ENCODE measurements at regions not wholly inside any gene's neighbourhood (a gene's known extent, or its start where the extent isn't known, plus 50 kb on each side); places are given as distances from the start of the nearest gene placed in this dataset.
A peak's percentile ranks its signal among the peaks of the same experiment; 100 is the strongest.

DNA sequence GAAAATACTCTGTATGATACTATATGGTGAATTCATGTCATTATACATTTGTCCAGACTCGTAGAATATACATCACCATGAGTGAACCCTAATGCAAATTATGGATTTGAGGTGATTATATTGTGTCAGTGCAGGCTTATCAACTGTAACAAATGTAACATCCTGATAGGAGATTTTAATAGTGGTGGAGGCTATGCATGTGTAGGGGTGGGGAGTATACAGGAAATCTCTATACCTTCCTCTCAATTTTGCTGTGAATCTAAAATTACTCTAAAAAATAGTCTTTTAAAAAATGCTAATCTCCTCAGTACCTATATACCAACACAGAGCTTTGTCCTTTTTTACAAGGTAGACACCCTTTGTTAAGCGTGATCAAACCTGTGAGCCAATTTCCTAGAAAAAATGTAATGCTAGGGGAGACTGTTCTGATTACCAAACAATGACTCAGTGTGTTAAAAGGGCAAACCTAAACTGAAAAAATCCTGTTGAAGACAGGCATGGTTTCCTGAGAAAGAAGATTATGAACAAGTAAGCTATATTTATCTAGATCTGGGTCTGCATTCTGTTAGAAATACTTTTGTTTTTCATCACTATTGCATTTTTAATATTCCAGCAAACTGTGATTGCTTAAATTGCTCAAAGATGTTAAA lies 170.9 kb downstream of the DUSP6 start:
- no peak for DNase-seq

DNA sequence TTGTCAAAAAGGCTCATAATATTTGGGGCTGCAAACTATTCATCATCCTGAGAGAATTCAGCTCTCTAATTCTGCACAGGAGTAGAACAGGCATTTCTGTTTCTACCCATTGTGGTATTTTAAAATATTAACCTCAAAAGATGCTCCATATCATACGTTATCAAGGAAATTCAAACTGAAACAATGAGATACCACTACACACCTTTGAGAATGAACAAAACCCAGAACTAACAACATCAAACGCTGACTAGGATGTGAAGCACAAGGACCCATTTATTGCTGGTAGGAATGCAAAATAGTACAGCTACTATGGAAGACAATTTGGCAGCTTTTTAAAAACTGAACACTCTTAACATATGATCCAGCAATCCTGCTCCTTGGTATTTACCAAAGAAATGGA lies 171.8 kb downstream of the DUSP6 start:
- DNase-seq = no peak

DNA sequence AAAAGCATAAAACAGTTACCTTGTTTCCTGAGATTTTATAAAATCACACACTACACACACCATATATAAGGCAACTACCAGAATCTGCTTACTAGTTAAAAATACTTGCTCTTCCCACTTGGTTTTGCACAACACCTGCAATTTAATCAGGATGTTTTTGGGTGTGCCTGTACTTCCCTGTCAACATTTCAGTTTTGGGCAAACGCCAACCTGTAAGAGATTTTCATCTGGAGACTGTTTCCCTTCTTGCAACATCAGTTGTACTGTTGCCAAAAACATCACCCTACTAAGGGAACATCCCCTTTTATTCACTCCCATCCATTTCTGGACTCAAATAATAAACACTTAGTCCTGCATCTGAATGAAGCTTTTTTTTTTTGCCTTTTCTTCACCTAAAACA lies 172.3 kb downstream of the DUSP6 start:
- no peak for DNase-seq

- DNase-seq = no peak
Measured at GRCh38 chr12:89179245-89179644, 173.1 kb downstream of the DUSP6 start.

DNA sequence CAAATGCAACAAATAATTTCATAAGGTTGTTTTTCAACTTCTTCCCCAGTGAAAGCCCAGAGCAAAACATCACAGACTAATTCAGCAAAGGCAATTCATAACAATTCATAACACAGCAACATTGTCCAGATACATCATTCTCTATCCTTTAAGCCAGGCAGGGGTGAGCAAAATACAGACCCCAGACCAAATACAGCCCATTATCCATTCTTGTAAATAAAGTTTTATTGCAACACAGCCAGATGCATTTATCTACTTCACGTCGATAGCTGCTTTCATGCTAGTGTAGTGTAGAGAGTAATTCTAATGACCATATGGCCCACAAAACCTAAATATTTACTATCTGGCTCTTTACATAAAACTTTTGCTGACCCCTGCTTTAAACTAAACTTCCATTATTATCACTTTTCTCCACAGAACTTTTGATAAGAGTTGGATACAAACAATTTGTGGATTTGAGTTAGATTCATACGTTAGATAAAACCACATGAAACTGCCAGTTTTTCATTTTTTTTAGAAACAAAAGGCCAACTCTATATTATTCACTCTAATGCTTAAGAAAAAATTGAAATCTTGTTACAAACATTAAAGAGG lies 174.4 kb downstream of the DUSP6 start:
- no peak for DNase-seq

GRCh38 chr12:89176676-89177075 lies 175.6 kb downstream of the DUSP6 start:
- no peak for DNase-seq

- no peak for DNase-seq
Measured at GRCh38 chr12:89173678-89174077, 178.6 kb downstream of the DUSP6 start.

DNA sequence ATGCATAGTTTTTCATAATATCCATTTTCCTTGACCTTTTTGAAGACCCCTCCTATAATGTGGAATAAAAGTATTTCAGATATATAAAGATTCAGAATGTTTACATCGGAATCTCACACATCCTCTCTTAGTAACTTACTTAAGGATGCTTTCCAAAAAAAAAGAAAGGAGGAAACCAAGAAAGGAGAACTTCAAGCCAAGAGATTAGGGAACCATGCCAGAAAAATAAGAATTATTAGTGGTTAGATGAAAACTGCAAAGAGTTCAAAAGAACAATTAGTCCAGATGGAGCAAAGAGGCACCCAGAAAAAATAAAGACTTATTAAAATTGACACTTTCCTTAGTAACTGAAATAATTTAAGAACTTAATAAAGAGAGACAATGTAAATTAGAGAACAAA lies 179.2 kb downstream of the DUSP6 start:
- DNase-seq = no peak

DNA sequence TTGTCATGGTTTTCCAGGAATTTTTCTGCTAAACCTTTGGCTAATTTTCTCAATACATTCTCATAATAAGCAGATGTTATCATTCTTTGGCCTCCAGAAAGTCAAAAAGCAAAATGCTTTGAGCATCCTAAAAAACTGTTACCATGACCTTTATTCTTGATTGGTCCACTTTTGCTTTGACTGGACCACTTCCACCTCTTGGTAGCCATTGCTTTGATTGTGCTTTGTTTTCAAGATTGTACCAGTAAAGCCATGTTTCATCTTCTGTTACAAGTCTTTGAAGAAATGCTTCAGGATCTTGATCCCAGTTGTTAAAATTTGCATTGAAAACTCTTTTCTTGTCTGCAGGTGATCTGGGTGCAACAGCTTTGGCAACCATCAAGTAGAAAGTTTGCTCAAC lies 180.1 kb downstream of the DUSP6 start:
- no peak for DNase-seq

DNA sequence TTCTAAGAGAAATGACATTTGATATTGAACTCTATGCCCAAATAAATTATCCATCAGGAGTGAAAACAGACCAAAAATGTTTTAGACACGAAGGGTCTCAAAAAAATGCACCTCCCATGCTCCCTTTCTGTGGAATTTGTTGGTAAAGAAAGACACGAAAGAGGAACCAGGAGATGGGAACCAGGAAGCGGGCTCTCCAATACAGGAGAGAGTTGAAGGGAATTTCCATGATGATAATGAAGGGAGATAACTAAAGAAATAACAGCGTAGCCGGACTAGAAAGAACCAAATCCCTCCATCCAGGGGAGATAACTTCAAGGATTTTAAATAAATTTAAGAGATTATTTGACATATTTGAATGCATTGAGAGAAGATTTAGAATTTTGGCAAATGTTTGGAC lies 183.0 kb downstream of the DUSP6 start:
- DNase-seq = no peak

DNA sequence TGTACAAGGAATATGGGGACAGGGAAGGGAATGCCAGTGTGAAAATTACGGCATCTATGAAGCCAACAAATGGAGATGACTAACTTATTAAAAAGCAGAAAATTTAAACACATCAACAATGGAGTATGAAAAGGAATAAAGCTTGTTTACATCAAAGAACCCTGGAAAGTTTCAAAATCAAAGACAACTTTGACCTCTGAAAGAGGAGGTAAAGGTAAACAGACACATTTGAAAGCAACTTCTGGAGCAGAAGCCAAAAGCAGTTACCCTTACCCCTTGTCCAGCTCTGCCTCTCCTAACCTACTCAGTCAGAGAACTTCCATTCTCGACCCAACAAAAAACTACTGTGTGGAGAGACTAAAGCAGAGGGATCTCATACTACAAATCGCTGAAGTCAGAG lies 184.3 kb downstream of the DUSP6 start:
- DNase-seq = no peak

DNA sequence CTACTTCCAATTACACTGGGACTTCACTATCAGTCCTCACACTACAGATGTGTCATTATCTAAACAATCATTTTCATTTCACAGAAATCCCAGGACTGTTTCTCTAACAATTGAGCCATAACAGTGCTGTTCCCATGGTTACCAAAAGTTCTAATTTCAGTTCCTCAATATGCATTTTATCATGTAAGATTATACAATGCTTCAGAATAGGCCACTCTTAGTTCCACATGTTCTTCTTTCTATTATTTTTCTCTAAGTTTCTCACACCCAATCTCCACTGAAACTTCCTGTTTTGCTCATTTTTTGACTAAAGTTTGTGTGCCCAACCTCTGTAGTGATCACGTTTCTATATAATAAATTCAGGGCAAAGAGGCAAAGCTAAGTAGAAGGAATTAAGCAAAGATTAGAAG lies 185.8 kb downstream of the DUSP6 start:
- DNase-seq = peak; percentile 43

- DNase-seq = no peak
Measured at GRCh38 chr12:89166121-89166520, 186.2 kb downstream of the DUSP6 start.

DNA sequence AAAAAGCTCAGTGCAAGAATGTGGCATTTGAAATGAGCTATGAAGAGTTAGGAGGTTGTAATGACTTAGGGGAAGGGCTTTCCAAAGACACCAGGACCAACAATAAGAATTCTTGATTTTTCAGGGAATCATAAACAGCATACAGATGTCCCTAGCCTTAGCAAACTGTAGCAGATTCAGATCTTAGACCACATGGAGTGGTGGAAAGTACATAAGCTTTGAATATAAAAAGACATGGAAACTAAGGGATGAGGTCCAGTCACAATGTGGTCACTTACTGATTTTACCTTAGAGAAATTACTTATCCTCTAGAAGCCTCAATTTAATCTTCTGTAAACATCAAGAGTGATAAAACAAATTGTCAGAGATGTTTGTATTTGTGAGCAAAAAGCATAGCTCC lies 186.6 kb downstream of the DUSP6 start:
- DNase-seq = no peak

- DNase-seq = no peak
Measured at GRCh38 chr12:89163918-89164317, 188.4 kb downstream of the DUSP6 start.

DNA sequence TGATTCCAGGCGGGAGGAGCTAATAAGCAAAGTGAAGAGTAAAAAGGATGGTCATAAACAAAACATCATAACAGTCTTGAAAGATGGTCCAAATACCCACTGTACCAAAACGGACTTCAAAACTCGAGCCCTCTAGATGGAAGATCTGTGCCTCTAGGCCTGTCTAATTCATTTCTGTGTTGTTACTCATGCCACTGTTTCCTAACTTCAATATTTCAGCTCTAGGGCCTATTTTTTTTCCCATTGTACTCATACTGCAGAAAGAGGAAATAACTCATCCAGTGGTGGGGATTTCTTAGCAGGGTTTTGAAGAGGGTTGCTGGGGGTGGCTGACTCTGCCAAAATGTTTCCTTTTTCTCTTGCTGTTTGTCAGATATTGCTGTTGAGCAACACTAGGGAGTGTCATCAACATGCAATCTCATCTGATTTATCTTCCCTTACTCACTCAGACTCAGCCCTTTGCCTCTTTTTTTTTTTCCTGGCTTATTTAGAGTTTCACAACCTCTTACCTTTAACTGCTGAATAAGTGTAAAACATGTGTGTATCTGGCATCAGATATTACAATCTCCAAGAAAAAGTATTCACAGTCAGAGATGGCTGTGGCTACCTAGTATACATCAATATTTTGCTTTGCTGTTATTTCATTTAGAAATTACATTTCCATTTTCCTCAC lies 189.6 kb downstream of the DUSP6 start:
- peak; percentile 37 for DNase-seq

DNA sequence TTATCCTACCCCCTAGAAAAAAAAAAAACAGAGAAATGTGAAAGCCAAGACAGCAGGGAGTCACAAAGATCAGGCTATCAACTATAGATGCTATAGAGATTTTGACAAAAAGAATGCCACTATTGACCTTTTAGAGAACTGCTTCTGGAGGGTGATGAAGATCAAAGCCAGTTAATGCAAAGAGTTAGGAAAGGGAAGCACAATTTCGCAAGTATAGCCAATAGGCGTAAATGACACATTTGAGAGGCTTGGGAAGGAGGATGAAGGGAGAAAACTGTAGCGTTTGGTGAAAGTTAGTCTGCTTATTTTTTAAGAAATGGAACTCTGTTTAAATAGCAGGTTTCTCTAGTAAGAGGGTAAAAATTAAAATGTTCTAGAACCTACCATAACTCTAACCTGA lies 190.7 kb downstream of the DUSP6 start:
- DNase-seq = no peak

GRCh38 chr12:89160716-89161123 lies 191.6 kb downstream of the DUSP6 start:
- DNase-seq = peak; percentile 22

DNA sequence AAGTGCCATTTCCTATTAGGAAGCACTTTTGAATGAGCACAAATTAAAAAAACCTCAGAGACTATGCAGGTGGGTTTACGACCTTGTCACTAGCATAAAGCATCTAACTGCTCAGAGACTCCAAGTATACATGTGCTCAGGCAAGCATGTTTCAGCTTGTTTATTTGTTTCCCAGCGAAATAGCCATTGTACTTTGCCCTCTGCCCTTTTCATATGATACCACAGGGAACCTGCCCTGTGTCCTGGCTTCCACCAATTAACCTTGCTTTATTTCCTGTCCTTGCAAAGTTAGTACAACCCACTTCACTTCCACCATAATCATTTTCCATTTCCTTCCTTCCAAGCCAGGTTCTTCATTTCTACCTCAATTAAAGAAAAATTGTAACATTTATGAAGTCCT lies 194.9 kb downstream of the DUSP6 start:
- no peak for DNase-seq

DNA sequence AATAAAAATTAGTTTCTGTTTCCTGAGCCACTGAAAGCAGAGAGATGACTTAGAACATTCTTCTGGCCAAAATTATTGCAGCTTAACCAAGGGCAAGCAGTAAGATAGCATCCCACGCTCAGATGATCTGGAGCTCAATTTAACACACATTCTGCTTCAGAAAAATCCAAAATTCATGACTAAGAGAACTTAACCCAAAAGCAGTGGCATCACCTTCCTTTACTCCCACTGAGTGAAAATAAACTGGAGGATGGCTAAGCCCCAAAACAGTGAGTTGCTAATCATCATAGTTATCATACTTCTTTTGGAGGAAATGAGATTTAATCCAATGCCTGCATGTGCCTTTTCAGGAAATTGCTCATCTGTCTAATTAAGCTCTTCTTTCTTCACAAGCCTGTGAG lies 195.4 kb downstream of the DUSP6 start:
- no peak for DNase-seq

DNA sequence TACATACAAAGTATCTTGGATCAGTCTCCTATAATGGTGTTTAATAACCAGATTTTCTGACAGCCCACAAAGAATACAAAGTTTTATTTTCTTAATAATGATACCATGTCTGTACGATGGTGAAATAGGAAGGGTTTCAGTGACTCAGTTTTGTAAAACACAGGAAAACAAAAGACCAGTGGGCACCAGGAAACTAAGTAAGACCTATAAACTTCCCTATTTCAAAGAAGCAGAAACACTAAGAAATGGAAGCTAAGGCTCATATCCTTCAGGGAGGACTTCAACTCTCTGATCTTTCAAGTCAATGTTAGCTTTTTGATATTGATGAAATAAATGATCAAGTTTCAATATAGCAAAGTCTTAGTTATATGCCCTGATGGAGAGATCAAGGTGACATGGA lies 196.0 kb downstream of the DUSP6 start:
- no peak for DNase-seq

GRCh38 chr12:89155826-89156225 lies 196.5 kb downstream of the DUSP6 start:
- DNase-seq = no peak

DNA sequence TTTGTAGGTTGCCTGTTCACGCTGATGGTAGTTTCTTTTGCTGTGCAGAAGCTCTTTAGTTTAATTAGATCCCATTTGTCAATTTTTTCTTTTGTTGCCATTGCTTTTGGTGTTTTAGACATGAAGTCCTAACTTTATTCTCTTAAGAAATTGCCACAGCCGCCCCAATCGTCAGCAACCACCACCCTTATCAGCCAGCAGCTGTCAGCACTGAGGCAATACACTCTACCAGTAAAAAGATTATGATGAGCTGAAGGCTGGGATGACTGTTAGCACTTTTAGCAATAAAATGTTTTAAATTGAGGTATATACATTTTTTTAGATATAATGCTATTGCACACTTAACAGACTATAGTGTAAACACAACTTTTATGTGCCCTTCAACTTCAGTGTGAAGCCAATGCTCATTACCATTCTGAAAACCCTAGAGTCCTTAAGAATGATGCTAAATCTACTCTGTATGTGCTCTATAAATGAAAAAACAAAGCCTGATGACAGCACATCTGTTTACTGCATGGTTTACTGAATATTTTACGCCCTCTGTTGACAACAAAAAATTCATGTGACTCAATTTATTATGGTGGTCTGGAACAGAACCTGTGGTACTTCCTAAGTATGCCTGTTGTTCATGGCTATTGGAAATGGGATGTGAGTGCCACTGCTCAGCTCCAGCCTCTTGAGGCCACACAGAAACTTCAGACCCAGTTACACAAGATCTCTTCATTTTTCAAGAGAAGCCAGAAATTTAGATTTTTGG lies 197.4 kb downstream of the DUSP6 start:
- DNase-seq = no peak

- no peak for DNase-seq
Measured at GRCh38 chr12:89153341-89153740, 199.0 kb downstream of the DUSP6 start.
